Activated CD8-positive, alpha-beta memory T cell treated with anti-CD3 and anti-CD28 coated beads for 4 hours (primary cell): ENCODE measurements at regions not wholly inside any gene's neighbourhood (a gene's known extent, or its start where the extent isn't known, plus 50 kb on each side); places are given as distances from the start of the nearest gene placed in this dataset.
A peak's percentile ranks its signal among the peaks of the same experiment; 100 is the strongest.
"Not testable (repeated sequence)": the region's sequence is repeated elsewhere in the genome, so short reads cannot be mapped to it uniquely, and the experiment has no call there.

Source experiments
- DNase-seq, 2 donors: peaks; one replicate each; pipeline ENCODE4 v3.0.0-alpha.2; 2020; ENCODE audit warnings: low read depth in 2 of 2

DNA sequence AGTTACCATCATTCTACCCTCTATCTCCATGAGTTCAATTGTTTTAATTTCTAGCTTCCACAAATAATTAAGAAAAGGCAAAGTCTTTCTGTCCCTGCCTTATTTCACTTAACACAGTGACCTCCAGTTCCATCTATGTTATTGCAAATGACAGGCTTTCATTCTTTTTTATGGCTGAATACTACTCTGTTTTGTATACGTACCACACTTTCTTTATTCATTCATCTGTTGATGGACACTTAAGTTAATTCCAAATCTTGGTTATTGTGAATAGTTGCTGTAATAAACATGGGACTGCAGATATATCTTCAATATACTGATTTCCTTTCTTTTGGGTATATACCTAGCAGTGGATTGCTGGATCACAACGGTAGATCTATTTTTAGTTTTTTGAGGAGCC lies 314.1 kb downstream of the SV2B start:
- DNase-seq = no peak

GRCh38 chr15:91415258-91415657 lies 315.2 kb downstream of the SV2B start:
- not testable (repeated sequence) for DNase-seq

DNA sequence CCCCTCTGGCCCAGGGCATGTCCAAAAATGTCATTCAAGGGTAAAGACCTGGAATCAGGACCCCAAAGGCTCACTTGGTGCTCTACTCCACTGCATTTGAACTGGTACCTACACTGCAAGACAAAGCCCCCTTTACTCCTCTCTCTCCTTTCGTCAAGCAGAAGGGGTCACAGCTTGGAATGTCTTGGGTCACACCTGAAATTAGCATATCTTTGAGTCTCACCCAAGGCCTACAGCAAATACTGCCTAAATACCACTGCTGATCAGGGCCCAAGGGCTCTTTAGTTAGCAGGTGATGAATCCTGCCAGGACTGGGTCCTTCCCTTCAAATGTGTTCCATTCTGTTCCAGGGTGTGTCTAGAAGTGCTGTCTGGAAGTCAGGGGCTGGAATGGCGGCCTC lies 320.6 kb downstream of the SV2B start:
- DNase-seq = no peak

- no peak for DNase-seq
Observed at GRCh38 chr15:91422797-91423196, 322.7 kb downstream of the SV2B start.

- no peak for DNase-seq
Observed at GRCh38 chr15:91424001-91424400, 323.9 kb downstream of the SV2B start.

DNA sequence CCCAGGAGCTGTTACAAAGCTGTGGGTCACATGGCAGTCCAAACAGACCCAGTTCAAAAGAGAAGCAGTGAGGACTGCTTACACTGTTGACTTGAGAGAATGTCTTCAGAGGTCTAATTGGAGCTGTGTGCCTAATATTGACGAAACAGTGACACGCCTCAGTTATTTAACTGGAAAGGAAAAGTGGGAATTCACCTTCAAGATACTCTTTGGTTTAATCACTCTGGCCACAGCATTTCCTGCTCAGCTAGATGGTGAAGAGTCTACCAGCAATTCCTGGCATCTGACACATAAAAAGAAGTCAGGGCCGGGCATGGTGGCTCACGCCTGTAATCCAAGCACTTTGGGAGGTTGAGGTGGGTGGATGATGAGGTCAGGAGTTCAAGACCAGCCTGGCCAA lies 326.4 kb downstream of the SV2B start:
- no peak for DNase-seq

GRCh38 chr15:91429973-91430372 lies 329.9 kb downstream of the SV2B start:
- DNase-seq = no peak

- DNase-seq = no peak
Observed at GRCh38 chr15:91431041-91431715, 331.1 kb downstream of the SV2B start.

DNA sequence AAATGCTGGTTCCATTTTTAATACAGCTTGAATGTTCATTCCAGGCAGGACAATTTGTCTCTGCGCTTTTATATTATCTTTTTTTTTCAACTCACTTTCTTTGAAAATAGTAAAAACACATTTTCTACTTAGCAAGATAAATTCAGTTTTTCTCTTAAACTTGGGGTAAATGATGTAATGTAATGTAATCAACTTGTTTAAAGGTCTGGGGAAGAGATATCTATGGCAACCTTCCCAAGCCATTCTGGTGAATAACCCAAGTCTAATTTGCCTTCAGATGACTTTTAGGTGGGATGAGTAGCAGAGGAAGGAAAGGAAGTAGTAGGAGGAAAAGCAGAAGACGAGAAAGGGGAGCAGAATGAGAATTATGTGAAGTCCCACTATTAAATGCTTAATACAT lies 335.1 kb downstream of the SV2B start:
- no peak for DNase-seq

GRCh38 chr15:91444656-91445055 lies 344.6 kb downstream of the SV2B start:
- DNase-seq = no peak

DNA sequence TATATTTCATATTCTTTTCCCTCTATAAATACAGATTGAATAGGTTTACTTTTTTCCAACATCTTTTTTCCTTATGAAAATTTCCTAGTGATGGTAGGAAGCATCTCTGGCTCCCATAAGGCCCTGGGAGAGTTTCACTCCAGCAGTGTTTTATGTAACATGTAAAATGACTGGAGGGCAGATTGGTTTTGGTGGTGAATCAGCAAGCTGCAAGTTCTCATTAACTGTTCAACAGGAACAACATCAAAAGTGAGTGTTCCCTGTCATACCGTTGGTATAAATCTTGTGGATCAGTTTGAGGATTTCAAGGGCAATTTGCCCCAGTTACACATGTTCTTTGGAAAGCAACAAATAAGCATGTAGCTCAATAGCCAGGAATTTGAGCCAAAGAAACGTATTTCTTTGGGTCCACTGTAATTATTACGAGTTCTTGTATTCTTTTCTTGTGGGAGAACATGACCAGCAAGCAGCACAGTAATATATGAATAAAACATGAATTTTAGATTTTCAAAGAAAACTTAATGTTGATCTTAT lies 345.7 kb downstream of the SV2B start:
- DNase-seq = no peak

DNA sequence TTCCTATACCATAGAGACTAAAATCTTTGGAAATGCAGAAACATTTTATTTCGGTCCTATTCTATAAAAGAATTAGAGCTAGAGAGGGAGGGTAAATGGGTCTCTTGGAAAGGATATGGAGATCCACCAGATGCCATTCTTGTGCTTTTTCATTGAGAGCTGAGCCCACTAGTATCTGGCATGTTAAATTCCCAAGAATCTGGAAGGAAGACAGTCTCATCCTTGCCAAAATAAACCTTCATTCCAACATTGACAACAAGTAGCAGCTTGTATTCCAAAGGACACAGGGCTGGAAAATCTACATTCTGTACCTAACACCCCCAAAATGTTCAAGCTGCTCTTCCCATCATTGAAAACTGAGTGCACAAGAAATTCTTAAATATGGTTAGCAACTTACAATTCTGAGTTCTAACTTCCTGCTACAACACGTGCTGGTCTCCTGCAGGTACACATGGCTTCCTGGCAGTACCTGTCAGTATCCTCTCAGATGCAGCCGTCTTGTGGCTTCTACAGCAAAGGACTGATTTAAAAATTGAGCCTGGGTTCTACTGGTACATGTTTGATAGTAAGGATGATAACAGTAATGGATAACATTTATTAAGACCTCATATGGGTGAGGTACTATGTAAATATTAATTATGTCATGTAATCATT lies 348.1 kb downstream of the SV2B start:
- no peak for DNase-seq

DNA sequence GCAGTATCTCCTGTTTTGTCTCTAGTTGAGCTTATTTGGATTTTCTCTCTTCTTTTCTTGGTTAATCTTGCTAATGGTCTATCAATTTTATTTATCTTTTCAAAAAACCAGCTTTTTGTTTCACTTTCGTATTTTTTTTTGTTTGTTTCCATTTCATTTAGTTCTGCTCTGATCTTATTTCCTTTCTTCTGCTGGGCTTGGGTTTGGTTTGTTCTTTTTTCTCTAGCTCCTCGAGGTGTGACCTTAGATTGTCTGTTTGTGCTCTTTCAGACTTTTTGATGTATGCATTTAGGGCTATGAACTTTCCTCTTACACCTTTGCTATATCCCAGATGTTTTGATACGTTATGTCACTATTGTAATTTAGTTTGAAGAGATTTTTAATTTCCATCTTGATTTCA lies 353.3 kb downstream of the SV2B start:
- DNase-seq = not testable (repeated sequence)

DNA sequence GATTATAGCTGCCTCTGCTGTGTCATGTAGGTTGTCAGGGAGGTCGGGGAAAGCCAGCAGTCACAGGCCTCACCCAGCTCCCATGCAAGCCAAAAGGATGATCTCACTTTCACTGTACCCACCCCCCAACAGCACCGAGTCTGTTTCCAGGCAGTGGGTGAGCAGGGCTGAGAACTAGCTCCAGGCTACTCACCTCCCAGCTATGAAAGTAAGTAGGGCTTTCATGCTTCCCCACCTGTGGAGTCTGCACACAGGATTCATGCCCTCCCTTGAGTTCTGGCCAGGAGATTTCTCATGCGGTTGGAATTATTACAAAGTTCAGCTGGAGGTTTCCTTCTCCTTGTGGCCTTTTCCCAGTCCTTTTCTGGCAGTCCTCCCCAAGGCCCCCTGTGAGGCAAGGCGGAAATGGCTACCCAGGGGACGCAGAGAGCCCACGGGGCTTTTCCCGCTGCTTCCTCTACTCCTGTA lies 356.2 kb downstream of the SV2B start:
- no peak for DNase-seq

DNA sequence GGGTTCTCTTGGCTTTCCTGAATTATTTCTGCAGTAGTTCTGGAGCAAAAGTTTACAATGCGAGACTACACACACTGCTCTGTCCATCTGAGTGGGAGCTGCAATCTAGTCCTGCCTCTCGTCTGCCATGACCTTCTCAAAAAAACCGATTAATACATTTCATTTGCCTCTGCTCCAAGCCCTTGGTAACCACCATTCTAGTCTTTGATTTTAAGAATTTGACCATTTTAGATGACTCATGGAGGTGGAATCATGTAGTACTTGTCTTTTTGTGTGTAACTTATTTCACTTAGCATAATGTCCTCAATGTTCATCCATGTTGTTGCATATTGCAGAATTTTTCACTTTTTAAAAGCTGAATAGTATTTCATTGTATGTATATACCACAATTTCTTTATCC lies 356.9 kb downstream of the SV2B start:
- no peak for DNase-seq

GRCh38 chr15:91461377-91461776 lies 361.3 kb downstream of the SV2B start:
- no peak for DNase-seq

GRCh38 chr15:91465086-91465485 lies 365.0 kb downstream of the SV2B start:
- no peak for DNase-seq

GRCh38 chr15:91465696-91466095 lies 365.6 kb downstream of the SV2B start:
- DNase-seq = no peak

GRCh38 chr15:91468871-91469580 lies 369.0 kb downstream of the SV2B start:
- no peak for DNase-seq

DNA sequence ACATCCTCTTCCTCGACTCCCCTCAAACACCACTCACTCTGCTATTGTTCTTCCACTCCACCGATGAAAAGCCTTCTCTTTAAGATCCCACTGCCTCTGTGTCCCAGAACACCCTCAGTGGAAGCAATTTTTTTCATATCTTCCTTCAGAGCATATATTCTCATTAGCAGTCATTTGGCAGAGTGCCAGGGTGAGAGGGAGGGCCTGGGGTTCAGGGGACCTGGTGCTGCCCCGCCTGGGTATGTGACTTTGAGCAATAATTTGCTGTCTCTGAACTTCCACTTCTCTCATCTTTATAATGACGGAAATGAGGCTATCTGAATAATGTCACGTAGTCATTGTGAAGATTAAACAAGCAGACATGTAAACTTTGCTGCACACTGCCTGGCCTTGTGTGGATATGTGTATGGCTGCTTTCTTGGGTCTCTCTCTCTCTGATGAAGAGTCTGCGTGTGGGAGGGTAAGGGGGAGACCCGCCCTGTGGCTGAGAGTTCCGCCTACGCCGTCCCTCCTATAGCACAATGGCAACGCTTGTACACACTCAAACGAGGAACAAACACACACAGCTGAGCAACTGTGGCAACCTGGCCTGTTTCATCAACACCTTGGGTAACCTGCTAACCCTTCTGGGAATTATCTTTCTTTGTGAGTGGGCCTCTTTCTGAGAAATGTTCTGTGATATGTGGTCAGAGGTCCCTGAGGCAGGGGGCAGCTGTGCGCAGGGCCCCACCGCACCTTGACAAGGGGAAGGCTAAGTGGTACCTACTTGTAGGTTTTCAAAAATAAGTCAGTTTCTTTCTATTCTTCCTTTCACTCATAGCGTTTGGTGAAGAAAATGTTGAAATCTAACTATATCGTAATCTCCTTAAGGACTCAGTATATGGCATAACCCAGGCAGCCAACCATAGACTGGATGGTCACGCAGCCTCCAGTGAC lies 369.8 kb downstream of the SV2B start:
- peak in 1 of 2 donors; percentile 73 for DNase-seq

GRCh38 chr15:91471468-91471867 lies 371.4 kb downstream of the SV2B start:
- no peak for DNase-seq
